Endothelial cell of umbilical vein (primary cell): ENCODE measurements at regions not wholly inside any gene's neighbourhood (a gene's known extent, or its start where the extent isn't known, plus 50 kb on each side); places are given as distances from the start of the nearest gene placed in this dataset.

Experiments
- BruUV-seq: library from RNA; stranded (reverse); fragments of 400-500 nt; replicated peaks from 2 replicates; lab custom pipeline; 2021; lab: Mats Ljungman, UMichigan
- CTCF ChIA-PET: fragments of 300-600, 350-600 bp; sonication (Branson Sonifier 250); formaldehyde crosslinking; loops from one replicate; lab custom pipeline; 2021; ENCODE audit warnings: antibody characterized with exemption, inconsistent platforms; lab: Charles Lee
- POLR2A ChIA-PET: fragments of 300-600, 350-600 bp; sonication (Branson Sonifier 250); formaldehyde crosslinking; loops from one replicate; lab custom pipeline; 2021; ENCODE audit warnings: antibody characterized with exemption, inconsistent platforms; lab: Charles Lee
- DNase-seq: peaks from one replicate; pipeline ENCODE4 v3.0.0-alpha.2; 2011; ENCODE audit warnings: low read depth, low spot score
- FAIRE-seq: peaks from 2 replicates; lab custom pipeline; 2011; peaks lifted over from hg19 to GRCh38; lab: Jason Lieb, UNC
- H2AFZ ChIP-seq: 2 replicates; pipeline ENCODE4 v1.6.0; 2012; ENCODE audit warnings: low read depth, low read length, control low read depth, inconsistent platforms
- H3K27ac ChIP-seq: 2 replicates; pipeline ENCODE4 v1.5.1; 2011; ENCODE audit warnings: low read depth, mild to moderate bottlenecking, control low read depth, low read length, moderate library complexity; ENCODE audit not compliant: insufficient read depth
- H3K27me3 ChIP-seq, 2 experiments: 2 replicates each; pipeline versions ENCODE4 v1.6.0 to v1.6.1; 2011; ENCODE audit warnings: low read length in 2 of 2, mixed read lengths in 1 of 2; ENCODE audit not compliant: control insufficient read depth in 2 of 2, insufficient read depth in 2 of 2
- H3K36me3 ChIP-seq, 2 experiments: 2 replicates in 1 of 2; 3 replicates in 1 of 2; pipeline ENCODE4 v1.5.1; 2011; ENCODE audit warnings: low read length in 2 of 2, mild to moderate bottlenecking in 1 of 2, moderate library complexity in 1 of 2; ENCODE audit not compliant: control insufficient read depth in 2 of 2, insufficient read depth in 2 of 2; ENCODE audit errors: extremely low read depth in 1 of 2
- H3K4me1 ChIP-seq: 3 replicates; pipeline ENCODE4 v1.5.1; 2011; ENCODE audit warnings: mild to moderate bottlenecking, low read length; ENCODE audit not compliant: control insufficient read depth, insufficient read depth; ENCODE audit errors: extremely low read depth
- H3K4me2 ChIP-seq: 2 replicates; pipeline ENCODE4 v1.6.1; 2011; ENCODE audit warnings: low read length, control low read depth, mixed read lengths; ENCODE audit not compliant: insufficient read depth
- H3K4me3 ChIP-seq, 3 experiments: fragments of 200-600 bp in 1 of 3; sonication (generic), shearing (Covaris generic) in 1 of 3; replicated peaks in 1 of 3; 2 replicates each; pipeline ENCODE4 v1.5.1; 2011 to 2016; ENCODE audit warnings: control low read depth in 3 of 3, low read length in 3 of 3, mild to moderate bottlenecking in 2 of 3, inconsistent platforms in 1 of 3, low read depth in 1 of 3, moderate library complexity in 1 of 3; ENCODE audit not compliant: insufficient read depth in 1 of 3
- H3K79me2 ChIP-seq: 2 replicates; pipeline ENCODE4 v1.6.0; 2012; ENCODE audit warnings: low read length, inconsistent platforms; ENCODE audit not compliant: control insufficient read depth, insufficient read depth
- H3K9ac ChIP-seq: replicated peaks from 2 replicates; pipeline ENCODE3; 2011; ENCODE audit warnings: low read length, control low read depth; ENCODE audit not compliant: insufficient read depth; ENCODE audit errors: extremely low read depth
- H3K9me1 ChIP-seq: replicated peaks from 3 replicates; pipeline ENCODE4 v1.6.0; 2011; ENCODE audit warnings: mild to moderate bottlenecking, low read length; ENCODE audit not compliant: control insufficient read depth, insufficient read depth; ENCODE audit errors: extremely low read depth
- H3K9me3 ChIP-seq: replicated peaks from 2 replicates; pipeline ENCODE4 v1.5.1; 2012; ENCODE audit warnings: low read length, inconsistent platforms; ENCODE audit not compliant: control insufficient read depth, insufficient read depth
- H4K20me1 ChIP-seq: replicated peaks from 2 replicates; pipeline ENCODE3; 2011; ENCODE audit warnings: mild to moderate bottlenecking, low read length; ENCODE audit not compliant: control insufficient read depth, insufficient read depth; ENCODE audit errors: extremely low read depth
- CTCF ChIP-seq, 2 donors: IDR thresholded peaks; 1 replicate in 1 of 2; 2 replicates in 1 of 2; pipeline ENCODE4 v1.5.1; 2011; ENCODE audit warnings: low read length in 2 of 2, mild to moderate bottlenecking in 2 of 2, moderate library complexity in 2 of 2, control low read depth in 1 of 2, inconsistent platforms in 1 of 2, low read depth in 1 of 2; ENCODE audit not compliant: insufficient read depth in 1 of 2; ENCODE audit errors: extremely low read depth in 1 of 2
- EZH2 ChIP-seq: IDR thresholded peaks from 2 replicates; pipeline ENCODE4 v1.6.1; 2012; ENCODE audit warnings: borderline replicate concordance, low read depth, mild to moderate bottlenecking, moderate library complexity, low read length, inconsistent platforms; ENCODE audit not compliant: severe bottlenecking
- FOS ChIP-seq: IDR thresholded peaks from 2 replicates; pipeline ENCODE4 v1.6.1; 2011; ENCODE audit warnings: mild to moderate bottlenecking, low read length, moderate library complexity, borderline replicate concordance; ENCODE audit not compliant: insufficient read depth
- GATA2 ChIP-seq: IDR thresholded peaks from 2 replicates; pipeline ENCODE4 v1.7.0; 2011; ENCODE audit warnings: low read depth, mild to moderate bottlenecking, moderate library complexity, mixed read lengths, low read length; ENCODE audit not compliant: insufficient read length, insufficient read depth
- JUN ChIP-seq: IDR thresholded peaks from 2 replicates; pipeline ENCODE4 v1.6.1; 2011; ENCODE audit warnings: borderline replicate concordance, low read depth; ENCODE audit not compliant: insufficient read length, insufficient read depth
- MAX ChIP-seq: IDR thresholded peaks from 2 replicates; pipeline ENCODE4 v1.6.1; 2011; ENCODE audit not compliant: insufficient read depth, insufficient read length
- MYC ChIP-seq: IDR thresholded peaks from one replicate; pipeline ENCODE4 v1.6.1; 2011; ENCODE audit warnings: mild to moderate bottlenecking, low read depth, low read length
- POLR2A ChIP-seq: IDR thresholded peaks from 2 replicates; pipeline ENCODE4 v1.6.1; 2012; ENCODE audit warnings: low read depth, mild to moderate bottlenecking, control low read depth, low read length
- POLR2AphosphoS5 ChIP-seq: IDR thresholded peaks from 2 replicates; pipeline ENCODE4 v1.6.1; 2012; ENCODE audit warnings: low read depth, mild to moderate bottlenecking, control low read depth, low read length, moderate library complexity; ENCODE audit not compliant: insufficient read depth
- dilution Hi-C: fragments of 300-500 bp; cut with MboI; formaldehyde crosslinking; loops from one replicate; pipeline ENCODE4 v1.15.0; 2019; ENCODE audit warnings: low sequenced_read_pairs; ENCODE audit not compliant: extremely low pct_ligation_motif_present
- intact Hi-C: fragments of 100-400 bp; cut with micrococcal nuclease; formaldehyde crosslinking; loops from one replicate; pipeline ENCODE4 v1.10.0; 2022

GRCh38 chr2:126408671-126409070, 247.3 kb upstream of the GYPC start:
- Histone ChIP-seq H2AFZ (no peak overlapping the region), H3K9me3 (no peaks in the 10 kb centered on the region), H3K79me2 (no peaks in the 10 kb centered on the region), H3K9me1 (no peaks in the 10 kb centered on the region), H3K27me3 (no peaks in the 10 kb centered on the region), H3K4me3 (no peak overlapping the region), H3K36me3 (no peaks in the 10 kb centered on the region), H3K9ac (no peak overlapping the region), H3K4me1 (no peaks in the 10 kb centered on the region), H3K27ac (no peak overlapping the region), H3K4me2 (no peak overlapping the region), H4K20me1 (no peaks in the 10 kb centered on the region)
- no TSS peak for BruUV-seq
- dilution Hi-C loops (no loop called here), intact Hi-C loops (no loop called here)
- no peak for TF ChIP-seq JUN
- no peak for TF ChIP-seq CTCF (IDR thresholded peaks at IDR 0.05; ENCODE audit: extremely low read depth in 1 of 2, insufficient read depth in 1 of 2, low read depth in 1 of 2, low read length in 2 of 2)
- TF ChIP-seq MAX = no peak
- no peak for TF ChIP-seq POLR2A
- TF ChIP-seq EZH2 = no peak
- ChIA-PET POLR2A (no interaction called here), CTCF (no interaction called here)
- FAIRE-seq (no peak), DNase-seq (no peak)

GRCh38 chr2:126409850-126410249, 246.1 kb upstream of the GYPC start:
- H3K4me1 ChIP-seq = no peaks in the 10 kb centered on the region
- H3K9me1 ChIP-seq = no peaks in the 10 kb centered on the region
- H2AFZ ChIP-seq = no peak overlapping the region
- no peaks in the 10 kb centered on the region for H3K9me3 ChIP-seq
- no peak for DNase-seq
- no peaks in the 10 kb centered on the region for H4K20me1 ChIP-seq
- no peak for FAIRE-seq
- no peaks in the 10 kb centered on the region for H3K36me3 ChIP-seq
- BruUV-seq = no TSS peak
- intact Hi-C loops = no loop called here
- dilution Hi-C loops = no loop called here
- TF ChIP-seq GATA2 = no peak
- no peak for TF ChIP-seq POLR2A
- no peak for TF ChIP-seq CTCF (IDR thresholded peaks at IDR 0.05; ENCODE audit: extremely low read depth in 1 of 2, insufficient read depth in 1 of 2, low read depth in 1 of 2, low read length in 2 of 2)
- no peak for TF ChIP-seq POLR2AphosphoS5
- TF ChIP-seq EZH2 = no peak
- no peak for TF ChIP-seq JUN
- TF ChIP-seq FOS = no peak
- TF ChIP-seq MAX = no peak
- no peak for TF ChIP-seq MYC
- ChIA-PET POLR2A (no interaction called here), CTCF (no interaction called here)
- H3K79me2 ChIP-seq = no peaks in the 10 kb centered on the region
- H3K4me2 ChIP-seq = no peak overlapping the region
- no peak overlapping the region for H3K9ac ChIP-seq
- no peaks in the 10 kb centered on the region for H3K27me3 ChIP-seq
- no peak overlapping the region for H3K4me3 ChIP-seq
- no peak overlapping the region for H3K27ac ChIP-seq
